NCI-H82 treated with DMSO at 0.1 percent for 48 hours (cell line): ENCODE measurements at regions not wholly inside any gene's neighbourhood (a gene's known extent, or its start where the extent isn't known, plus 50 kb on each side); places are given as distances from the start of the nearest gene placed in this dataset.

Source experiments
- DNase-seq: peaks from one replicate; lab custom pipeline; 2025; ENCODE audit not compliant: unreplicated experiment; lab: John Stamatoyannopoulos, UW

DNA sequence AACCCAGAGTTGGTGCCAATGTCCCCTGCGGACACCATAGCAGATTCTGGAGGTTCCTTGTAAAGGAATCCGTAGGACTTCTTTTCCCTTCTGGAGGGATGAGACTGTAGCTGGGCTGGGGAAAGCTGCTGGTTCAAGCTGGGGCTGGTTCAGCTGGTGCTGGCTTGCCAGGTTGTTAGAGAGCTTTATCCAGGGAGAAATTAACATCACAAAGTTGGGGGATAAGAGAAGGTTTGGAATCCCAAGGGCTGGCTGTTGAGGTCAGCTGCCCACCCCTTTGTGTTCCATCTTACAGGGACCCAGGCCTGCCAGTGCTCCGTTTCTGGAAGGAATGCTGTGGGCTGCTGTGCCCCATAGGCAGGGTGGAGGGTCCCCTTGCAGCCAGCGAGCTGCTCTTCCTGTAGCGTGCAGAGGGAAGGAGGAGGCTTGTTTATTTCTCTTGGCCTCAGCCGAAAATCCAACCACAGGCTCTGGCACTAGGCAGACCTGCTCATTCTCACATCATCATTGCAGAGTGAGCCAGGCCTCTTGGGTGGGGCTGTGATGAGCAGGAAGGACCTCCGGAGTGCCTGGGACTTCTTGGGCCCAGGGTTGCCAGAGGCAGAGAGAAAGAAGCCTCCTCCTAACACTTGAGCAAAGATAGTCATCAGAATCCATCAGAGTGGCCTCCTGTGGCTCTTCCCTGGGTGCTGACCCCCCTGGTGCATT lies 251.1 kb downstream of the SEC14L1 start:
- no peak for DNase-seq

DNA sequence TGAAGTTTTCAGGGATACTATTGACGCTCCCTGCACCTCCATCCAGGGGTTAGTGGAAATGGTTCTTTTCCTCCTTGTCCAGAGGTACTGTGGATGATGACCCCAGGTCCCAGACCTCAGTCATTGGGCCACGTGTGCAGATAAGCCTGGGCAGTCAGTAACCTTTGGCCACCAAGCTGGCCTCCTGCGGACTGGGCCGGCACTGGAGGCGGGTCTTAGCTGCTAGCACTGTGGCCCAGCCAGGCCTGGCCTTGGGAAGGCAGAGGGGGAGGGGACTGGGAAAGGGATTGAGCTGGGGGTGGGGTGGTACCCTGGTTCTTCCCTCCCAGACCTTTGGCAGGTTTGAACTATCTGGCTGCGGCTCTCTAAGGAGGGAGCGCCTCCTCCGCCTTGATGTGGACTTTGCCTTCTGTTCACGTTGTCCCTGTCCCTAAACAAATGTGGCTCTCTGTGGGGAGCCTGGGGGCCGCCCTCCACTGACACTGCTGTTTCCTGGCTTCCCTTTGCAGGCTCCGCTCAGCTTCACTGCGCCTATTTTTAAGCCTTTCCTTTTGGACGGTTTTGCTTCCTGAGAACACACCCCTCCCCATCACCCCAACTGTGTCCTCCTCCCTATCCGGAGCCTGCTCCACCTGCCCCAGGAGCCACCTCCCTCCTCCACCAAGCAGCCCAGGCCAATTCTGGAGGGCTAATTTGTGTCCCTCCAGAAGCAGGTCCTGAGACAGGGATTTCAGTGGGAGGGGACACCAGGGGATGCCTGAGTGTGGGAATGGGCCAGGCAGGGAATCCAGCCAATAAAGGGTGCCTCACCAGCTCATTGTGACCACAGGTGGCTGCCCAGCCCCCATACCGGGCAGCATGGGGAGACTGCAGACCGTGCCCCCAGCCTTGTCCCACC lies 251.9 kb downstream of the SEC14L1 start:
- DNase-seq = no peak

DNA sequence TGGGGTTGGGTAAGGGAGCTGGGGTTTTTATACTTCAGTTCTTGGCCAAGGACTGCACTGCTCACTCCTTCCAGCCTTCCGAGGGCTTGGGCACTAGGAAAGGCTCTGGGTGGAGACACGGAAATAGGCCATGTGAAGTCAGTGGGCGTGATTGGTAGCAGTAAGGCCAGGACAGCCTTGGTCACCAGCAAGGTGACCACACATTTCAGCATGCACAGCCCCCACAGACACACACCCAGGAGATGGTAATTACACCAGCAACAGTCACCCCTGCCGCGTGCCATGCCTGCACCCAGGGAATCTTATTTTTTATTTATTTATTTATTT lies 252.5 kb downstream of the SEC14L1 start:
- no peak for DNase-seq

DNA sequence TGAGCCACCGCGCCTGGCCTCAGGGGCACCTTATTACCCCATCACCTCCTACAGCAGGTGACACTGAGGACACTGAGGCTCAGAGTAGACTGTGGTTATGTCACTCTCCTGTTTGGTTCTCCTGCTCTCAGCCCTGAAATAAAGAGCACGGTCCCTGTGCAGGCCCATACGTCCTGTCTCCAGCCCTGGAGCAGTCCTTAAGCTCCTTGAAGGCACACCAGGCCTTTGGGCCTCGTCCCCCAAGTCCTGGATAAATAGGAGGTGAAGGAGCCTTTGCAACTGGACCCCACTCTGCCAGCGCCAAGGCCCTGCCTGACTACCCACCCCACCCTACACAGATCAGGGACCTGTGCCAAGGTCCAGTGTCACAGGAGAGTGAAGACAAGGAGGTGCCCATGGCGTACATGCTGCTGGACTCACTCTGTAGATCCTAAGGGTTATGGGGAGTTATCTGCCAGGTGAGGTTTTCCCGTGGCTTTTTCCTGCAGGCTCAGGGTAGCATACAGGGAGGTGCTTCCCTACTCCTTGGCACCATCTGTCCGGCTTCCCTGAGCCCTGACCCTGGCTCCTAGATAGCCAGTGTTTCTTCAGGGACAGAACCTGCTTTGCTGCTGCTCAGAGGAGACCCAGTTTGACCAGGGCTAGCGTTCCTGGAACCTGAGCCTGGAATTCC lies 253.2 kb downstream of the SEC14L1 start:
- no peak for DNase-seq

DNA sequence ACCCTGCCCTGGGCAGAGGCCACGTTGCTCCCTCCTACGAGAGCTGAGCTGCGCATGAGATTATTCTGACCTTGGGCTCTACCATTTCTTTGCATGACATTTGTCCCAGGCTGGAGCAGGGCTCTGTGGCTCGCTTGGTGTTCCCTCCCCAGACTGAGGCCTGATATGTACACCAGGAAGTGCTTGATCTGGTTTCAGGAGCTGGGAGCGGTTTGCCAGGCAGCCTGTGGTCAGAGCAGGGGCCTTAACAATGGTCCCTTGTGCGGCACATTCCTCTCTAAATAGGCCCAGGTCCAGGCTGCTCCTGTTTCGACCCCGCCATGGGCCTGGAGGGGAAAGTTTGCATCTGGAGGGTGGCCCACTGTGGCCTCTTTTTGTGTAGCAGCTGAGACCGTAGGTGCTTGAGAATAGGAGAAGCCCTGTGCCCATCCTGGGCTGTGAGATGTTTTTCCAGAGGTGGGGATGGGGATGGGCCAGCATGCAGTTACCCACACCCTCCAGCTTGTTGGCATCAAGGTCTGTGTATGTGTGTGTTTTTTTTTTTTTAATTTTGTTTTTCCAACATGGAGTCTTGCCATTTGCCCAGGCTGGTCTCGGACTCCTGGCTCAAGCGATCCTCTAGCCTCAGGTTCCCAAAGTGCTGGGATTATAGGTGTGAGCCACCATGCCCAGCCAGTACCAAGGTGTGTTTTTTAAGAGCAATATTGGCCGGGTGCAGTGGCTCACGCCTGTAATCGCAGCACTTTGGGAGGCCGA lies 253.9 kb downstream of the SEC14L1 start:
- no peak for DNase-seq

DNA sequence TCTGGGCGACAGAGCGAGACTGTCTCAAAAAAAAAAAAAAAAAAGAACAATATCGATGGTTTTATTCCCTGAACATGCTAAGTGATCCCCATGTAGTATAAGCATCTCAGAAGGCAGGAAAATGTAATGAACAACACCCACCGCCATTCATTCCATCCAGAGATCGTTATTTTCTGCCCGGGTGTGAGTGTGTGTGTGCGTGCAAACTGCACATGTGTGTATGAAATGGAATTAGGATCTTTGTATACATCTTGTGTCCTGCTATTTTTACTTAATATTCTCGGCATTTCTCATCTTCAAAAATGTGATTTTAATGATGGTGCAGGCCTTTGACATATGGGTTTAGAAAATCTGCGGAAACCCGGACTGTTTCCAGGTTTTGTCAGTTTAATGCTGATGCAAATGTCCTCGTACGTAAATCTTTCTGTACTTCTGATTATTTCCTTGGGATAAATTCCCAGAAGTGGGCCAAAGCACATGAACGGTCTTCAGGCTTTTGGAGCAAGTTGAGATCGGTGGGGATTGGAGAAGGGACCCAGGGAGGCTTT lies 254.8 kb downstream of the SEC14L1 start:
- no peak for DNase-seq

DNA sequence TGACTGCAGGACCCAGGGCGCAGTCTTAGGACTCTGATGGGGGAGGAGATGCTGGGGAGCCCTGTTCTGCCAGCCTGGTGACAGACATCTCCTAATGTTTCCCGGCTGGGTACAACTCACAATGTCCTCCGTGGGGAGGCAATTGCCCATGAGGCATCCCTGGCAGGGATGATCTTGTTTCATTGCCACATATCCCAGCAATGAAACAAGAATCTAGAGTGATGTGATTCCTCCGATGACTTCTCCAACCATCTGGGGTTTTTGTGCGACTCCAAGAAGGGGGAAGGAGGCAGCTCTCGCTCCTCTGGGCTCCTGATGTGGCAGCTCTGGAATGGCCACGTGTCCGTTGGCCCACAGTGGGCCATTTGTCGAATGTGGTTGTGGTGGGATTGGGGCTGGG lies 255.8 kb downstream of the SEC14L1 start:
- DNase-seq = no peak

DNA sequence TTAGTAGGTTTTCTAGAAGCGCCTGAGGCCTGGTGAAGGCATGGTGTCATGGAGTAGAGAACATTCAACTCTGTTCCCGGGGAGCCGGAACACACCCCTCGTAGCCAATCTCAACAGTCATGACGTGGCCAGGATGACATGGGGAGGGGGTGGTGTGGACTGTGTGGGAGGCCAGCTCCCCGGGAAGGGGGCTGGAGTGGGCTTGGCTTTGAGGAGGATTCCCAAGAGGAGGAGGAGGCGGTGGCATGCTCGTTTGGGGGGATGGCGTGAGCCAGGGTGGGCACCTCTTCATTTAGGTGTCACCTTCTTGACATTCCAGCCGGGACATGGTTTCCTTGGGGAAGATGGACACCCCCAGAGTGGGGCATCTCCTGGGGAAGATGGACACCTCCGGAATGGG lies 257.5 kb downstream of the SEC14L1 start:
- DNase-seq = no peak

DNA sequence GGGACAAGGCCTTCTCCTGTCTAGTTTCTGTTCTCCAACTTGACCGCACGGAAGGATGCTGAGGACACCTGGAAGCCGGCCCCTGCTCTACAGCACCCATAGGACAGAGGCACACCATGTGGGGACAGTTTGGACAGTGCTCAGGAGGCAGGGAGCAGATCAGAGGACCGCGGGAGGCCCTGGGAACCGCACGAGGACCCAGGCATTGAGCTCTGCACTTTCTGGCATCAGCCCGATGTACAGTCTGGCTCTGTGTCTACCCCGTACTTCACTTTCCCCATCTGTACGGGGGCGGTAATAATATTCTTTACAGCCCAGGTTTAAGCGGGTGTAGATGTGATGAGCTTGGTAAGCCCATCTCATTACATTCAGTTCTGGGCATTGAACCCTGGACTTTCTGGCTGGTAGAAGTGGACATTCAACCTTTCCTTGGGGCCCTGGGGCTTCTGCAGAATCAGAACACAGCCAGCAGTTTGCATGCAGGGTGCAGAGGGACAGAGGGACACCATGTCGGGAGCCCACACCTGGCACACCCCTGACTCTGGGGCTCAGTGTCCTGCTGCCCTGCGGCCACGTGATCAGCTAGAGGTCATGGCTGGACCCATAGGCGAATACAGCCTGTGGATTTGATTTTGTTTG lies 258.7 kb downstream of the SEC14L1 start:
- DNase-seq = no peak

DNA sequence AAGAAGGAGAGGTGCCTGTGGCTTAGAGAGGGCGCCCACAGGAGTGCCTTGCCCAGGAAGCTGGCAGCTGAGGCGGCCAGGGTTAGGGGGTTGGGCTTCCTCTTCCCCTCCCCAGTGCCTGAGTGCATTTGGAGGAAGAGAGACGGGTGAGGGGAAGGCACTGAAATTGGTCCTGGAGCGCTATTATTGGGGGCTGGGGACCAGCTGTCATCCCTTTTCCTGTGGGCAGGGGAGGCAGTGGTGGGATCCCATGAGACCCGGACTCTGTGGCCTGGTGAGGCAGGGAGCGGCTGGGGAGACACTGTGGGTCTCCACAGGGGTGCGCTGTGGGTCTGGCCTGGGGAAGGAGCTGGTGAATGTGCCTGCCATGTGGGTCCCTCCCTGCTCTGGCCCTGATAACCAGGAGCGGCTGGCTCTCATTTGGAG lies 259.7 kb downstream of the SEC14L1 start:
- peak; percentile 61 for DNase-seq

DNA sequence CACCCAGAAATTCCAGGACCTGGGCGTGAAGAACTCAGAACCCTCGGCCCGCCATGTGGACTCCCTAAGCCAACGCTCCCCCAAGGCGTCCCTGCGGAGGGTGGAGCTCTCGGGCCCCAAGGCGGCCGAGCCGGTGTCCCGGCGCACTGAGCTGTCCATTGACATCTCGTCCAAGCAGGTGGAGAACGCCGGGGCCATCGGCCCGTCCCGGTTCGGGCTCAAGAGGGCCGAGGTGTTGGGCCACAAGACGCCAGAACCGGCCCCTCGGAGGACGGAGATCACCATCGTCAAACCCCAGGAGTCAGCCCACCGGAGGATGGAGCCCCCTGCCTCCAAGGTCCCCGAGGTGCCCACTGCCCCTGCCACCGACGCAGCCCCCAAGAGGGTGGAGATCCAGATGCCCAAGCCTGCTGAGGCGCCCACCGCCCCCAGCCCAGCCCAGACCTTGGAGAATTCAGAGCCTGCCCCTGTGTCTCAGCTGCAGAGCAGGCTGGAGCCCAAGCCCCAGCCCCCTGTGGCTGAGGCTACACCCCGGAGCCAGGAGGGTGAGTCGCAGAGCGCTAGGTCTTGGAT lies 261.5 kb downstream of the SEC14L1 start:
- no peak for DNase-seq

DNA sequence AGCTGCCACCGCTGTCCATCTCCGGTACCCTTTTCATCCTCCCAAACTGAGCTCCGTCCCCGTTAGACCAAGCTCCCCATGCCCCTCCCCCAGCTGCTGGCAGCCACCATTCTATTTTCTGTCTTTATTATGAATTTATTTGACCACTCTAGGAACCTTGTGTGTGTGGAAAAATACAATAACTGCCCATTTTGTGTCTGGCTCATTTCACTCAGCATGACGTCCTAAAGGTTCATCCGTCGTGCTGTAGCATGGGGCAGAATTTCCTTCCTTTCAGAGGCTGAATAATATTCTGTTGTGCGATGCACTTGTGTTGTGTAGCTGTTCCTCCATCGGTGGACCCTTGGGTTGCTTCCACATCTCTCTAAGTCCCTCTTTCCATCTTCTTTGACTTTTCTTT lies 263.1 kb downstream of the SEC14L1 start:
- DNase-seq = no peak

DNA sequence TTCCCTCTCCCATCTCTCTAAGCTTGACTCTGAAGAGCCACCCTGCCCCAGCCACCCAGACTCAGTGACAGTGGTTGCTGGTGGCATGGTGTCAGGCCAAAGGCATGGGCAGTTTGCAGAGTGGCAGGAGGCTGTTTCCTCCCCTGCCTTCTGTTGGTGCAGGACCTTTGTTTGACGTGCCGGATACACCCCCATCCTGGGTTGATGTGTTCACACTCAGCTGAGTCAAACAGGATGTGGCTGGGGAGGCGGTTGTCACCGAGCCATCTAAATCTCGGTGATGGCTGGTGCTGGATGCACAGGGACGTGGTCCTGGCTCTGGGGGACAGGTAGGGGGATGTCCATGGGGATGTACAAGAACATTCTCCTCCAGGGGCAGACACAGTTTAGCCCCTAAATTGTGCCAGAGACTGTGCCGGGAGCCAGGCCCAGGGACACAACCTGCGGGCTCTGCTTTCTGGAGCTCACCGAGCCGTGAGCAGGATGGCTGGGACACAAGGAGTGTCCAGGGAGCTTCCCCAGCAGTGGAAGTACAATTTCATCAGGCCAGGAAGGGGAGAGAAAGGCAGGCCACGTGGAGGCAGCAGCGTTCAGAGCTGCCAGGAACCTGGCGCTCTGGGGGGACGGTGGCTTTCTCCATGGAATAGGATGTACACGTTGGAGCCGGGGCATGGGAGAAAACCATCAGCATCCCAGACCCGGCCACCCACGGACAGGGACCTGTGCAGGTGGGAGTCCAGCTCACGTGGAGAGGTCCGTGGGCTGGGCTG lies 264.2 kb downstream of the SEC14L1 start:
- no peak for DNase-seq

DNA sequence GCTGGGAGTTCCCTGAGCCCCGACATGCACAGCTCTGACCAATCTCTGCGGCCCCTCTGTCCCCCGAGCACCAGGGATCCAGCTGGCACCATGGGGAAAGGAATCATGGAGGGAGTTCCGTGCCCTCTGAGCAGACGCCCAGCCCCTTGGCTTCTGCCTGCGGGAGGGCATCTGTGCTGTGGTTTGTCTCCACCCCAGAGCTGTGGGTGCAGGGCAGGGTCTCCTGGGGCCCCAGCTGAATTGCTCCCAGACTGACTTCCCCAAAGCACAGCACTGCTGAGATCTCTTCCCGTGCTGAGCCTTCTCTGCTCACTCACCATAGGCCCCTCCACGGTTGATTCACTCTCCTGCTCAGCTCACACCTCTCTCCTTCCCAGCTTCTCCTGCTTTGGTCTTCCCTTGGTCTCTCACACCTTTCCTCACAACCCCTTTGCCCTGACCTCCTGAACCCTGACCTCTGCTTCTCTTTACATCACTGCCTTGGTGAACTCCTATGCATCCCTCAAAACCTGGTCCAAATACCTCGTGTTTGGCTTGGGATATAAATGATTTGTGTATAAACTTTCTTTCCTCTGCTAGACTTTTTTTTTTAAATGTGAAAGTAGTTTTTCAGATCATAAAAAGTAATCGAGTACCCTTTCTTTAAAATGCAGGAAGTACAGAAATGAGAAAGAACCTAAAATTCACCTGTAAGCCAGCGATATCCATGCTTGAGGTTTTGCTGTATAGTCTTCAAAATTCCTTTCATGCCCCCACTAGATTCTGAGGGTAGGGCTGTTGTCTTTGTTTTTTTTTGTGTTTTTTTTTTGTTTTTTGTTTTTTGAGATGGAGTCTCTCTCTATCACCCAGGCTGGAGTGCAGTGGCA lies 265.3 kb downstream of the SEC14L1 start:
- DNase-seq = no peak

DNA sequence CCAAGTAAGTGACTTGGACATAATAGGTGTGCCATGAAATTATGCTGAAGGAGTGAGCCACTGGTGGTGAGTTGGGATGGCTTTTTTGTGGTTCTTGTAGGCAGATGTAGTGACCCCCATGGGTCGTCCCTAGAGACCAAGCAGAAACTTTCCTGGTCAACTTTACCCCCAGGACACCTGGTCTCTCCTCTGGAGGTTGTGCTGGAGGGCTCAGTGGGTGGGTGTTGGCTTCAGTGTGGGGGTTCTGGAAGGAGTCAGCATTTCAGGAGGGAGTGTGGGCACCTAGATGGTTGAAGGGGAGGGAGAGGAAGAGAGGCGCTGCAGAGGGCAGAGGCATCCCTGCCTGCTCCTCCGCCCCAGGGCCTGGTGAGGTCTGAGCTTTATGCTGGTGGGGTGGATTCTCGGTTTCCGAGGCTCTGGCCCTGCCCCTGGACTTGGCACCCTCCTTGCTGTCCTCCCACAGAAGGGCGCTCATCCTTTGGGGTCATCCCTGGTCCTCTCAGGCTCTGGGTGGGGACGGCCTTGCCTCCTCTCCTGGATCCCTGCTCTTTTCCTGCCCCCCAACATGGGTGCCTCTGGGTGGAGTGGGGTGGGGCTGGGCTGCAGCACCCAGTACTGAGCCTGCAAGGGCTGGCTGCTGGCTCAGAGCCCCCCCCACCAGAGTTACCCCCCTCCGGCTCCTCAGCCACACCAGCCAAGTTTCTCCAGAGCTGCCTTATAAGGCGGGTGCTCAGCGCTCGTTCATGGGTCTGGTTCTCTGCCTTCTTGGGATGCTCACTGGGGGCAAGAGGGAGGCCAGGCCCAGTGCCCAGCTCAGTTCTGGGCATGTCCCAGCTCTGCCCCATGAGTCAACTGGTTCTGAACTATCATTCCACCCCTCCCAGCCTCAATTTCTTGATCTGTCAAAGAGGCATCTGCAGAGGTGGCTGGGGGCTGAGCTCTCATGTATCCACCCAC lies 266.8 kb downstream of the SEC14L1 start:
- DNase-seq = no peak

DNA sequence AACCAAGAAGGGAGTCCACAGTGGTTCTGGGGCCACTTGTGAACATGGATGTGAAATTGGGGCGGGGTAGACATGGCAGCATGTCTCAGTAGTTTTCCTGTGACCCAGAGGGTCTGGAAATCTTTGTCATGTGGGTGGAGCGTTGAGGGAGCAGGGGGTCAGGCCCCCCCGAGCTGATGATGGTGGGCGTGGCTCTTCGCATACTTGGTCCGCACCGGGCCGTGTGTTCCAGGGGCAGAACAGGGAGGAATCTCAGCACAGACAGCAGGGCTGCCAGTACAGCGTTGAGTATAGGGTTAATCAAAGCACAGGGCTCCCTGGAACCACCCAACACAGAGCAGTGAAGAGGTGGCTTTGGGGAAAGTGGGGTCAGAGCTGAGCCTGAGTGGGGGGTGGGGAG lies 267.5 kb downstream of the SEC14L1 start:
- no peak for DNase-seq
